ENCODE measurements at regions not wholly inside any gene's neighbourhood (a gene's known extent, or its start where the extent isn't known, plus 50 kb on each side); places are given as distances from the start of the nearest gene placed in this dataset.

DNA sequence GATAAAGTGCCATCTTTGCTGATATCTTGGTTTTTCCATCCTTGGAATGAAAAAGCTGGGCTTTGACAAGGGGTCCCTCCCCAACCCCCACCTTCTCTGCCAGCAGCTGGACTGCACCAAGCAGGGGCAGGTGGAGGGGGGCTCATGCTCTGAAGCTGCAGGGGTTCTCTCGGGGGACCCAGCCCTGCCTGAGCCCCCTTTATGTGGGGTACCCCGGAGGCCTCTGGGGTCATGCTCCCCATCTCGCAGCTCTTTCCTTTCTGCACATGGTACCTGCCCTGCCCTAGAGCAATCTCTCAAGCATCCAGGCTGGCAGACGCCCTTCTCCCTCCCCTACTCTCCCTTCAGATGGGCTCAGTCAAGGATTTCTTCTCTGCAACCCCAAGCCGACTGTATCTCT is 146.7 kb upstream of the PTPN1 start:
- no peak for DNase-seq

DNA sequence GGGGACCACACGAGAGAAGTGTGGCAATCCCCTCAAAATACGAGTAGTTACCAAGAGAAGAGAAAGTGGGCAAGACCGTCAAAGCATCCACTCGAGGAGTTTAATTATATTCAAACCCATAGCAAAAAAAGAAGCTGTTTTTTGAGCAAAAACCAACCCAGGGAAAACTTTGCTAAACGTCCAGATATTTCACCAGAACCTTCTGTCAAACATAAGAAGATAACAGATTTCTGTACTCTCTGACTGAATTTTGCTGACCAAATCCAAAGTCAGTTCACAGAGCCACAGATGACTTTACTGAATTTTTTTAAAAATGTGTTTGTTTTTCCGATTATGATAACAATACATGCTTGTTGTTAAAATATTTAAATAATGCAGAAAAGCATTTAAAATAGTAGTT is 145.6 kb upstream of the PTPN1 start:
- DNase-seq, result no peak

DNA sequence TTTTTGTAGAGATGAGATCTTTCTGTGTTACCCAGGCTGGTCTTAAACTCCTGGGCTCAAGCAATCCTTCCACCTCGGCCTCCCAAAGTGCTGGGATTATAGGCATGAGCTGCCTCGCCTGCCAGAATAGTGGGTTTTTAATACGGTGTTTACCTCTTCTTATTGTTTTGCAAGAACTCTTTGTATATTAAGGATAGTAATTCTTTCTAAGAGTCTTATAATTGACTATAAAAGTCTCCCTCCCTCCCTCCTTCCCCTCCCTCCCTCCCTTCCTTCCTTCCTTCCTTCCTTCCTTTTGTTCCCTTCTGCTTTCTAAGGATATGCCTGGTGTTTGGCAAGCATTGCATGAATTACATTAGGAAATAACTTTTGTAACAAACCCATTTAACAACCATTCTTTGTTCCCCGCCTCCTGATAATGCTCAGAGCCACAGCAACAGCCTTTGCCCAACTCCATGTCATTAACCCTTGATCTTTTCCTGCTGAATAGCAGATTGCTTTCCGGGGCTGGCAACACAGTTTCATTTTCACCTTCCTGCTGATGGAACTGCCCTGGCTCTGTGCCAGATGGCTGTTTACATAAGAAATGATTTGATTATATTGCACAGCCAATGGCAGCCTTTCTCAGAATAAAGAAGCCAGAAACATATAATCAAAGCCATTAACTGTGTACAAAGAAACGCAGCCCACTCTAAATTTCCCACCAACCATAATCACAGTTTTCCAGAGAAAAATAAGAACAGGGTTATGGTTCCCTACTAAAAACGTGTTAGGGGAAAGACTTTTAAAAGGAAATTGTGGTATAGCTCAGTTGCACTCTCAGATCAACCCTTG is 143.7 kb upstream of the PTPN1 start:
- DNase-seq, result peak; percentile 42

DNA sequence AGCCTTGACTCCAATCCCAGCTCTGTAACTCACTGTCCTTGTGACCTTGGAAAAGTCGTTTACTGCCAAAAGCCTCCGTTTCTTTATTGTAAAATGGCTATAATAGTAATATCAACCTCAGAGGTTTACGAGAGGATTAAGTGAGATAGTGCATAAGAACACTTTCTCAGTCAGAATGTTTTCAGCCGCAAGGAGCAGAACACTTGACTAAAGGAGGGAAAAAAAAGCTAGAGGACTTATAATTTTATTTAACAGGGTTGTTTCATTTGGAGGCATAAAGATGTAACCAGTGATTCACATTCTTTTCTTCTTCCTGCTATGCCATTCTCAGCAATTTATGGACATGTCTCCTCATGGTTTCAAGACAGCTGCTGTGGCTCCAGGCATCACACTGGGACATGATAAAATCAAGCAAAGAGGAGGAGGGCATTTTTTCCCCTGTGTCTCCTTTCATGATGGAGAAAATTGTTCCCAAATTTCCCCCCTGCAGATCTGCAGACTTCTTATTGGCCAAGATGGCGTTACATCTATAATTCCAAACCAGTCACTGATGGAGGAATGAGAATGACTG is 143.0 kb upstream of the PTPN1 start:
- DNase-seq, result no peak

GRCh38 chr20:50367739-50368375 is 142.3 kb upstream of the PTPN1 start:
- DNase-seq, result no peak

DNA sequence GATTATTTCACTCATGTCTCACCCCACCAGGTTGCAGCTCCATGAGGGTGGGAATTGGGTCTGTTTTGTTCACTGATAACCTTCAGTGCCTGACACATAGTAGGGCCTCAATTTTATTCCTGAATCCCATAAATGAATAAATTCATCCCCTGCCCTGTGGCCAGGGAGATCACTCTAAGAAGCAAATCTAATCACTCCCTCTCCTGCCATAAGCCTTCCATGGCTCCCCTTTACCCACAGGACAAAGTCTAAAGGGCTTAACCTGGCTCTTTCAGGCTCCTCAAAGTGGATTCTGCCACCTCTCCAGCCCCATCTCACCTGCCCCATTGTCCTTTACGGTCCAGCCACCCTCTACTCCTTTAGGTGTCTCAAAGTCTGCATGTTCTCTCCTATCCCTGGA is 141.8 kb upstream of the PTPN1 start:
- DNase-seq, result no peak

DNA sequence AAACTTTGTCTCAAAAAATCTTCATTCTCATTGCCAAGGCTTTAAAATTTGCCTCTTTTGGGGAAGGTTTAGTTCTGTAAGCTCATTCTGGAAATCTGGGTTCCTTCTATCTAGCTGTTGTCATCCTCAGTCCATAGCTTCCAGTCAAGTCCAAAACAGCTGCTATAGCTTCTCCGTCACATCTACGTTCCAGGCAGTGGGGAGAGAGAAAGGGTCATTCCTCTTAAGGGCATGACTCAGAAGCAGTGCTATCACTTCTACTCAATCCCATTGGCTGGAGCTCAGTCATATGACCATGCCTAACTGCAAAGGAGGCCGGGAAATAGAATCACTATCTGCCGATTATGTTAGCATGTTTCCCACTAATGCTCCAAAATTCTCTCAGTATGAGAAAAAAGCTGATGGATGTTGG is 141.4 kb upstream of the PTPN1 start:
- no peak for DNase-seq

GRCh38 chr20:50369225-50370035 is 140.8 kb upstream of the PTPN1 start:
- DNase-seq, result no peak

- DNase-seq, result no peak
Measured at GRCh38 chr20:50370036-50370566, 140.1 kb upstream of the PTPN1 start.

DNA sequence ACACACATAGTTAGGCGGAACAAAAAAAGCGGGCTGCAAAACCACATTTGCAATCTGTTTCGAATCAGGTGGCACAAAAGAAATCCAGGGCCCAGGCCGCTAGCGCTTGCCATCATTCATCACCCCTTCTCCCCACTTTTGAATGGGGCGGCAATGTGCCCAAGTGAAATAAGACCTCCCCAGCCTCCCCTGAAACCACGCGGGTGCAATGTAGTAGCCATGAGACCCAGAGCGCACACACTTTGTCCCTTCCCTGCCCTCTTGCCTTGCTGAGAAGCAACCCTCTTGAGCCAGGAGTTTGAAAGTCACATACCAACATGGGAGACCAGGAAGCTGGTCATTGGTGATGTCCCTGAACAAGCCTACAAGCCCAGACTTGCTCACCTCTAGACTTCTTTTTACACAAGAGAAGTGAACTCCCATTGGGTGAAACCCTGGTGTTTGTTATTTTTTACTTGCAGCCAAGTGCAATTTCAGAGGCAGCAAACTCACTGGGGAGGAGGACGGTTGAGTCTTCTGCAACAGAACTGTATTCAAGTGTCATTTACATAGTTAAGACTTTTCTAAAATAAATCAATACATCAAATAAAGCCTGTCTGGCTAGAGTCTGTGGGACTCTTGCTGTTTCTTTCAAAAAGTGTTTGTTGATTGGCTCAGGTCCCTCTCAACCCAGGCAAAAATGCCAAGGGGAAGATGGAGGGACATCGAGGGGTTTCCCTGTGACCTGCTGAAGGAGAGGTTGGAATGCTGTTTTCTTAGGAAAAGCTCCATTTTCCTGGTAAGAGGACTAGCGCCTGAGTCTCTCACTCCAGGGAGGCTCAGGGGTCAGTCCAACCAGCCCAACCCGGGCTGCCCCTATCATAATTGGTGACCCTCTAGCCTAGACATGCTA is 138.1 kb upstream of the PTPN1 start:
- no peak for DNase-seq

DNA sequence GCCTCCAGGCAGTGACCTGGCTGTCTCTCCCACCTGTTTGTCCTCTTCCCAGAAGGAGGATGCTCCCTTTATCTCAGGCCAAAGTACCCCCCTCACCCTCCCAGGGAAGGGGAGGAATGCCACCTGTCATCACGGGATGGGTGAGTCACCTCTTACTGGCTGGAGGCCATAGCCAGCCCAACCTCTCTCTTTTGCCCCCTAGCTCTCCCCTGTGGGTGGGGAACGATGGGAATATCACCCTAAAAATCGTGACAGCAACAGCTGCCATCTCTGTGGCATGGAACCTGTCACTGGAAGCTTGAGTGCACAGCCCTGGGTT is 137.5 kb upstream of the PTPN1 start:
- DNase-seq, result no peak

GRCh38 chr20:50373674-50374286 is 136.4 kb upstream of the PTPN1 start:
- no peak for DNase-seq

- no peak for DNase-seq
Measured at GRCh38 chr20:50374541-50375078, 135.6 kb upstream of the PTPN1 start.

DNA sequence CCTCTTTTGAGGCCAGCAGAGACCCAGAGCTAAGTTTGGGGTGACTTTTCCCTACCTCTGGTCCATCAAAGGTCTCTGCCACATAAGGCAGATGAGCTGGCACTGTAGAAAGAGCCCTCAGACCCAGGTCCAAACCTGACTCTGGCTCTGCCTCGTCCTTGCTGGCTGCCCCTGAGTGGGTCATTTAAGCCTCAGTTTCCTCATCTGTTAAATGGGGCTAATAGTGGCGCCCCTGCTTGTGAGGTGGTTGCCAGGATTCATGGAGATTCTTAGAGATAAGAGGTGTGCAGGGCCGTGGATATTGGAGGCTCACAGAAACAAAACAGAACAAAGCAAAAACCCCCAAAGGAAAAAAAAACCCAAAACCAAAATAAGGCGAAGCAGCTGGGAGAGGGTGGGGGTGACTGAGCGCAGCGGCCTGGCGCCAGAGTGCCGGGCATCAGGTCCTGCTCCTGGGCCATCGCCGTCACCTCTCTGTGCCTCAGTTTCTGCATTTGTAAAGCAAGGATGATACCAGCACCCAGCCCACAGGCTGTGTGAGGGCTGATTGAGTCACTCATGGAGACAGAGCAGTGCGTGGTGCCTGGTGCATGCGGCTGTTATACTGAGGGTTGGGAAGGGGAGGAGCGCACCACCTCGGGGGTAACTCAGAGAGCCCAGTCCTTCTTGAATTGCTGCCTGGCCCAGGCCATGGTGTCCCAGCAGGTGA is 133.8 kb upstream of the PTPN1 start:
- DNase-seq, result no peak

DNA sequence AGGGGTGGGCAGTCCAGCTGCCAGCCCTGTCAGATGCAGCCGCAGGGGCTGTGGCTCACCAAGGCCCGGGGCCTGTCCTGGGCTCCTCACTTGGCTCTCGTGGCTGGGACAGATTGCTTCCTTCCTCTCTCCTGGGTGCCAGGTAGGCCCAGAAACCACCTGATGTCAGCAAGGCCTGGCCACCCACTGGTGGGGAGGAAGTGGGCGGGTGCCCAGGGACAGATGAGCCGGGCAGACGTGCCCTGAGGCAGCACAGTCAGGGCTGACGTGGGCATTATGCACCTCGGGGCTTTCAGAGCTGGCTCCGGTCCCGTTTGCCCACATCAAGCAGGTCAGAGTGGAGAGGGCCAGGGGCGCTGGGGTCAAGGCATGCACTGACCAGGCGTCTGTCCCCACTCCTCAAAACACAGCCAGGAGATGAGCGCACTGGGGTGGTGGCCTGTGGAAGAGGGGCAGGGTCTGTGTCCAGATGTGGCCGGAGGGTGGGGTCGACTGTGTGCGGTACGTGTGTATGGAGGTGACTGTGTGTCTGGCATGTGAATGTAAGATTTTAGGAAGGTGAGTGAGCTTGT is 133.2 kb upstream of the PTPN1 start:
- DNase-seq, result no peak

GRCh38 chr20:50378170-50379000 is 131.8 kb upstream of the PTPN1 start:
- DNase-seq, result no peak

DNA sequence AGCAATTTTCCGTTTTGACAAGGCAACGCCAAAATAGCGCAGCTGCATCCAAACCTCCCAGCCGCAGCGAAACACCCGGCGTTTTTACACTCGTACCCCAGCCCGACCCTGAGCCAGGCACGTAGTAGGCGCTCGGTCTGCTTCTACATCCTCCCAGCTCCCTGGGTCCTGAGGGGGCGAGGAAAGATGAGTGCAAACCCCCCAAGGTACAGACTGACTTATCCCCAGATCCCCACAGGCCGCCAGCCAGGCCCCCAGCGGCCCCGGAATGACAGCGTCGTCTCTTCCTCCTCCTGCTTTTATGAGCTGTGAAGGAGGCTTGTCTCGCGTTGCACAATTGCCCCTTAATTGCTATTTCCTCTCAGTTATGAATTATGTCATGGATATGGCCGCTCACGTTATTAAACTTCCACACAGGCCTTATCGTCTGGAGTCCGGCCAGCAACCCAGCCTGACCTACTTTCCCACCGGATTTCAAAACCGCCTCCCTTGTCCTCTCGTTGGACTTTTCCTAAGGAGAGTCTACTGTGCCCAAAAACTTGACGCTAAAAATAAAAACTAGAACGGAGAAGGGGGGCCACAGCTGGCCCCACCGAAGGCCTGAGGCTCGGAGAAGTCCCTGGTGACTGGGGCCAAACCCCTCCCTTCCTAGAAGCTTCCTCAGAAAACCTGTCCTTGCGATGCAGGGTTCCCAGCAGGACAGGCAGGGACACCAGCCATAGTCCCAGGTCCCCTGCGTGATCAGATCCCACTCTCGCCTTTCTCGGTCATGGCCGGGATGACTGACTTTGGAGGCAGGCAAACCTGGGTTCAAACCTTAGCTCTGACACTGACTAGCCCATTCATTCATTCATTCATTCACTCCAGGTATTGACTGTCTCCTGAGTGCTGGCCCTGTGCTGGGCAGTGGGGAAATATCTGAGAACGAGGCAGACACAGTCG is 130.9 kb upstream of the PTPN1 start:
- DNase-seq, result no peak

GRCh38 chr20:50379991-50380696 is 130.0 kb upstream of the PTPN1 start:
- DNase-seq, result no peak
